Vagina (tissue), 2 donors: ENCODE measurements at regions not wholly inside any gene's neighbourhood (a gene's known extent, or its start where the extent isn't known, plus 50 kb on each side); places are given as distances from the start of the nearest gene placed in this dataset.

ENCODE experiments used
- CTCF ChIP-seq, 3 experiments: fragments of 450-650 bp in 2 of 3; fragments of 200-600 bp in 1 of 3; sonication (generic) in 1 of 3; IDR thresholded peaks; one replicate each; pipeline ENCODE4 v1.5.1; 2017 to 2019; ENCODE audit warnings: antibody characterized with exemption in 3 of 3, mild to moderate bottlenecking in 2 of 3, moderate library complexity in 2 of 3
- POLR2A ChIP-seq, 2 donors: fragments of 450-650 bp; IDR thresholded peaks; one replicate each; pipeline ENCODE4 v1.6.1; 2017; ENCODE audit warnings: antibody characterized with exemption in 2 of 2, mild to moderate bottlenecking in 2 of 2, moderate library complexity in 2 of 2

- TF ChIP-seq CTCF (IDR thresholded peaks at IDR 0.05) (no peak), POLR2A (IDR thresholded peaks at IDR 0.05) (no peak)
Observed at GRCh38 chr13:26837102-26837501, 76.5 kb upstream of the GPR12 start.
